ENCODE measurements at regions not wholly inside any gene's neighbourhood (a gene's known extent, or its start where the extent isn't known, plus 50 kb on each side); places are given as distances from the start of the nearest gene placed in this dataset.

DNA sequence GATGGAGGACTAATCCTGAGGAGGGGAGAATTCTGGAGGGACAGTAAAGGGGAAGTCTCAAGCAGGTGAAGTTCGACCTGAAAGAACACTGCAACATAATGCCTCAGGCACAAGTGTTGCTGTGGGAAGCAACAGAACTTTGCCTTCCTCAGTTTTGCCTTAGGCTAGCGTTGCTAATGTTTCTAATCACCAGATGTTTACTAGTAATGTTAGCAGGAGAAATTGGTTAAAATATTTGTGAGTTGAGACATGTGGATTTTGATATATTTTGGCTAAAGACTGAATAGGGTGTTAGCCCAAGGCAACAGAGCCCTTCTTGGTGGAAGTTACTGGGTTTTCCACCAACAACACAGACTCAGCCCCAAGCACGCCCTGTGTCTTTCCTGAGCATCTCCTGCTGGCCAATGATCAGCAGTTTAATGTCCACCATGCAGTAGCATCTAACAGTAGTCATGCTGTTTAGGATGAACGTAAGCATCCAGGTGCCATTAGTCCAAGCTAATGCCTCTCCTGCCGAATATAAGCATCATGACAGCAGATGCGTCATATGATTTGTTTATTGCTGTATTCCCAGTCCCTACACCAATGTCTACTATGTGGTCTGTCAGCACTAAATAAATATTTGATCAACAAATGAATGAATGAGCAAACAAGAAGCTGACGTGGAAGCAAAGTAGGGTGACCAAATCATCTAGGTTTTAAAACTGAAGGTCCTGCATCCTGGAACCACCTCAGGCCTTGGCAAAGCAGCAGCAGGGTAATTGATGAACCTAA is 511.9 kb upstream of the HTR2A start:
- TF ChIP-seq, protein P1, sequence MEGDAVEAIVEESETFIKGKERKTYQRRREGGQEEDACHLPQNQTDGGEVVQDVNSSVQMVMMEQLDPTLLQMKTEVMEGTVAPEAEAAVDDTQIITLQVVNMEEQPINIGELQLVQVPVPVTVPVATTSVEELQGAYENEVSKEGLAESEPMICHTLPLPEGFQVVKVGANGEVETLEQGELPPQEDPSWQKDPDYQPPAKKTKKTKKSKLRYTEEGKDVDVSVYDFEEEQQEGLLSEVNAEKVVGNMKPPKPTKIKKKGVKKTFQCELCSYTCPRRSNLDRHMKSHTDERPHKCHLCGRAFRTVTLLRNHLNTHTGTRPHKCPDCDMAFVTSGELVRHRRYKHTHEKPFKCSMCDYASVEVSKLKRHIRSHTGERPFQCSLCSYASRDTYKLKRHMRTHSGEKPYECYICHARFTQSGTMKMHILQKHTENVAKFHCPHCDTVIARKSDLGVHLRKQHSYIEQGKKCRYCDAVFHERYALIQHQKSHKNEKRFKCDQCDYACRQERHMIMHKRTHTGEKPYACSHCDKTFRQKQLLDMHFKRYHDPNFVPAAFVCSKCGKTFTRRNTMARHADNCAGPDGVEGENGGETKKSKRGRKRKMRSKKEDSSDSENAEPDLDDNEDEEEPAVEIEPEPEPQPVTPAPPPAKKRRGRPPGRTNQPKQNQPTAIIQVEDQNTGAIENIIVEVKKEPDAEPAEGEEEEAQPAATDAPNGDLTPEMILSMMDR (IDR thresholded peaks at IDR 0.05): no peak

DNA sequence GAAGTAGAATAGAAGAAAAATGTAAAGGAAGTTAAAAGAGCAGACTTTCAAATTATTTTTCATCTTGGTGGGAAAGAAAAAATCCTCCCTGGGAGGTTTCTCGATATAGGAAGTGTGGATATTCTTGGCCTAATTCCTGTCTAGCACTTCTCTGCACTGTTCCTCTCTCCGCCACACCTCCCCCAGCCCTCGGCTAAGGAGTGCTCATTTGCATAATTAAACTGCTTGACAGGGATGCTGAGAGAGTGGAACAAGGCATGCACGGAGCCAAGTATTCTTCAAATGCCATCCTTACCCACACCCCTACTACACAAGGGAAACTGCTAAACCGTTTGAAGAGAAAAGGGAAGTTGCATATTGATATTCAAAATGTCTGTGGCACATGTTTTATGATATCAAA is 511.0 kb upstream of the HTR2A start:
- Histone ChIP-seq H3K4me3 (no peak overlapping the region), H3K36me3 (no peaks in the 10 kb centered on the region), H3K4me1 (no peaks in the 10 kb centered on the region), H3K27me3 (no peaks in the 10 kb centered on the region), H3K9me3 (no peaks in the 10 kb centered on the region), H3K27ac (no peak overlapping the region)
- intact Hi-C loops (cut with DNase I): no loop called here
- DNase-seq (ENCODE audit: low spot score in 2 of 2): no peak
- TF ChIP-seq, protein P1 (IDR thresholded peaks at IDR 0.05): no peak

More for the DNA sequence above, 511.9 kb upstream of the HTR2A start:
- Histone ChIP-seq H3K4me1 (no peaks in the 10 kb centered on the region), H3K9me3 (no peaks in the 10 kb centered on the region), H3K27me3 (no peaks in the 10 kb centered on the region), H3K4me3 (no peak overlapping the region), H3K36me3 (no peaks in the 10 kb centered on the region), H3K27ac (no peak overlapping the region)
- DNase-seq (ENCODE audit: low spot score in 2 of 2): no peak
- intact Hi-C loops (cut with DNase I): no loop called here

DNA sequence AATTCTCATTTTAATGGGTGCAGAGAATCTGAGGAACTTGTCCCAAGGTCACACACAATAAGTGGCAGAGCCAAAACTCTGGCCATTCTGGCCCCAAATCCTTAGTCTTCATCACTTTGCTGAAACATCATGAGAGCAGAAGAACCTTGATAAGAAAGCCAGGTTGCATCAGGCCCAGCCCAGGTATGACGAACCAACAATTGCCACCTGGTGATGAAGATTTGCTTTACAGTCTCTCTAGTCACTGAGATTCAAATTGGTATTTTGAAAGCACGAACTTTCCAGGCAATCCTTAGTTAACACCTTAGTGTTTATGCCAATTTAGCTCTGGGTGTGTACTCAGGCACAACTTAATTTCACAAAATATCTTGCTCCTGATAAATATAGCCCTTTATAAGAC is 502.7 kb upstream of the HTR2A start:
- Histone ChIP-seq H3K4me3 (no peak overlapping the region), H3K9me3 (no peaks in the 10 kb centered on the region), H3K4me1 (no peaks in the 10 kb centered on the region), H3K36me3 (no peaks in the 10 kb centered on the region), H3K27me3 (no peaks in the 10 kb centered on the region), H3K27ac (no peak overlapping the region)
- intact Hi-C loops (cut with DNase I): no loop called here
- TF ChIP-seq, protein P1 (IDR thresholded peaks at IDR 0.05): no peak
- no peak for DNase-seq (ENCODE audit: low spot score in 2 of 2)

DNA sequence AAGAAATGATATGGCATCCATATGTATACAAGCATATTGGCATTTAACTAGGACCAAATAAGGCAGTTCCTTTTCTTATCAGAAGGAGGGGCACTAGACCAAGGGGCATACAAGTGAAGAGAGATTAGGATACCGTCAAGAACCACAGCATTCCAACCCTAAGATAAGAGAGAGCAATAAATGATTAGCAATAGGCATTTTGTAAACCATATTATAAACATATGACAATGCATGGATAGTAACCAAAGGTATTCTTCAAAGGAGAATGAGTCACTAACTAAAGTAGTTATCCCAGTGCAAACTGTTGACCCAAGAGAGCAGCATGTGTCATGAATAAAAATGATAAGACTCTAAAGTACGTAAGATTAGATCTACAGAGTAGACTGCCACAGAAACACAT is 500.9 kb upstream of the HTR2A start:
- Histone ChIP-seq H3K4me1 (no peaks in the 10 kb centered on the region), H3K36me3 (no peaks in the 10 kb centered on the region), H3K27me3 (no peaks in the 10 kb centered on the region), H3K27ac (no peak overlapping the region), H3K9me3 (no peaks in the 10 kb centered on the region), H3K4me3 (no peak overlapping the region)
- TF ChIP-seq, protein P1 (IDR thresholded peaks at IDR 0.05): no peak
- intact Hi-C loops (cut with DNase I): no loop called here
- no peak for DNase-seq (ENCODE audit: low spot score in 2 of 2)

DNA sequence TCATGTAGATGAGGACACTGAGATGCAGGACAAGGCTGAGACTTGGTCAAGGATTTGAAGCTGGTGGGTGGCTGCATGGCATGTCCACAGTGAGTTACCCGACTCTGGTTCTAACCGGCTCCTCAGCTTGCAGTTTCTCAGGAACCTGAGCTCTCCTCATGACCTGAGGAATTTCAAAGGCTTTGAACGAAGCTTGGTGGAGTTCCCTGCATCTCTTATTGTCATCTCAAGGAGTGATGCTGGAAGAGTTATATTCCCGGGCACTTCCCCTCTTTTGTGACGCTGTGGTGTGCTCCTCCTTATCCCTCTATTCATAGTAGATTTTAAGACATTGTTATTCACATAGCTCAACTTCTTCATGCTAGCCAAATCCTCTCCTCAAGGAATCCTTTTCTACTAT is 500.1 kb upstream of the HTR2A start:
- no peak for DNase-seq (ENCODE audit: low spot score in 2 of 2)
- no peaks in the 10 kb centered on the region for H3K9me3 ChIP-seq
- H3K27ac ChIP-seq: no peak overlapping the region
- no peaks in the 10 kb centered on the region for H3K4me1 ChIP-seq
- no peaks in the 10 kb centered on the region for H3K27me3 ChIP-seq
- intact Hi-C loops (cut with DNase I): no loop called here
- TF ChIP-seq, protein P1 (IDR thresholded peaks at IDR 0.05): no peak
- H3K4me3 ChIP-seq: no peak overlapping the region
- no peaks in the 10 kb centered on the region for H3K36me3 ChIP-seq
